HG03520 (cell line): ENCODE measurements at regions not wholly inside any gene's neighbourhood (a gene's known extent, or its start where the extent isn't known, plus 50 kb on each side); places are given as distances from the start of the nearest gene placed in this dataset.

Experiments used
- ATAC-seq: cut with Tn5 transposase; IDR thresholded peaks from one replicate; pipeline ENCODE4 v1.9.1; 2021; ENCODE audit warnings: mild to moderate bottlenecking, moderate library complexity; ENCODE audit not compliant: unreplicated experiment

DNA sequence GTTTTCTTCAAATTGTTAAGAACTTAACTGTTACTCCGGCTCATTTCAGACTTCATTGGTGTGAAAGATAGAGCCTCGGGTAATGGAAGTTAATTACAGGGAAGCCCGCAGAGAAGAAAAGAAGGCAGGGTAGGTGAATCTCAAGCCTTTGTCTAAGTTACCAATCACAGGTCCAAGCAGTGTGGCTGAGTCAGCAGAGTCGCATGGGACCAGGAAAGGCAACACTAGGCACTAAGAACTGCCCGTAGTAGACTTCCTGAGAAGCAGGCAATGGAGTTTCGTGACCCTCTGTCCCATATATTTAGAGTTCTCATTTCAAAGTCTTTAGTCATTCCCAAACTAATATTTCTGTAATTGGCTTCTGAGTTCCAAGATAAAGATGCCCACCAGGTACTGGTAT is 122.9 kb upstream of the STT3B start:
- ATAC-seq, result no peak

DNA sequence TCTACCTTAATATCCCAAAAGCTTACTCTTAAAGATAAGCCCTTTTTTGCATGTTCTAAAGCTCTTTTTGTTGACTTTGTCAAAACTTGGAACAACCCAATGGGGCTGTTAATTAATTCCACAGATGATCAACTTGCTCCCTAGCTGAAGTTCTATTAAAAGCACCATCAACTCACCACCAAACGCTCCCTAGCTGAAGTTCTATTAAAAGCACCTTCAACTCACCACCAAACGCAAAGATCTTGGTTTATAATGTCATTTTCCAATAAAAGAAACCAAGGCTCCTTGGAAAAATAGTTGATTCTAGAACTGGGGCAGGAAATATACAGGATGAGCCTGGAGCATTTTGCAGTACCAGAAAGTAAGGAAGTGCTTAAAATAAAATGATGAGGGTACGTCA is 122.3 kb upstream of the STT3B start:
- no peak for ATAC-seq

DNA sequence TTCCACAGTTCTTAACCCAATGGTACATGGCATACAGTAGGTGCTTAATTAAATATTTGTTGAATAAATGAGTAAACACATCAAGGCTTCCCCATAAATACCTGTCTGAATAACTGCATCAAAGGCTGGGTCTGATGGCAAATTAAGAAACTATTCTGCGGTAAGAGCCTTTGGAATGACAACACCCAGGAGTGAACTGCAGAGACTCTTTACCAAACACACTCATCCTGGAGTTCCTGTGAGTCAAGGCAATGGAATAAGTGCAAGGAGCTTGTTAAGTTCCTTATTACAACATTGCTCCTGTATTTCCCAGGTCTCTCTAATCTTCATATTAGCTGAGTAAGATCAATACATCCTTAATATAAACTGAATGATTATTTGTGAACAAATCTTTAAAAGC is 119.9 kb upstream of the STT3B start:
- no peak for ATAC-seq

DNA sequence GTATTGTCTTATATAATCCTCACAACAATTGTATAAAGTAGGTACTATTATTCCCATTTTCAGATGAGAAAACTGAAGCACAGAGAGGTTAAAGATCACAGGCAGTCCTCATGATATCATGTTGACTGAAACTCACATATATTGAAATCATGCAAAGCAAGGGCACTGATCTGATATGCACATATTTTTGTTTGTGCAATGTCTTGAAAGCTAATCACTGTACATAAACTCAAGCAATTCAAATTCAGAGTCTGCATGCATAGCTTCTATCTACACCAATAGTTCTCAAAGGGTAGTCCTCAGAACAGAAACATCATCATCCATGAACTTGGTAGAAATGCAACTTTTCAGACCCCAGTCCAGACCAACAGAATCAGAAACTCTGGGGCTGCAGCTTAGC is 119.2 kb upstream of the STT3B start:
- no peak for ATAC-seq

- ATAC-seq, result no peak
These were observed 115.7 kb upstream of the STT3B start for GRCh38 chr3:31416980-31417379.

- no peak for ATAC-seq
These were observed 115.2 kb upstream of the STT3B start for GRCh38 chr3:31417486-31417885.

- ATAC-seq, result no peak
These were observed 112.4 kb upstream of the STT3B start for GRCh38 chr3:31420311-31420710.

- ATAC-seq, result no peak
These were observed 111.2 kb upstream of the STT3B start for GRCh38 chr3:31421314-31422048.

GRCh38 chr3:31422237-31422636 is 110.5 kb upstream of the STT3B start:
- no peak for ATAC-seq

GRCh38 chr3:31423482-31423881 is 109.2 kb upstream of the STT3B start:
- ATAC-seq, result no peak

DNA sequence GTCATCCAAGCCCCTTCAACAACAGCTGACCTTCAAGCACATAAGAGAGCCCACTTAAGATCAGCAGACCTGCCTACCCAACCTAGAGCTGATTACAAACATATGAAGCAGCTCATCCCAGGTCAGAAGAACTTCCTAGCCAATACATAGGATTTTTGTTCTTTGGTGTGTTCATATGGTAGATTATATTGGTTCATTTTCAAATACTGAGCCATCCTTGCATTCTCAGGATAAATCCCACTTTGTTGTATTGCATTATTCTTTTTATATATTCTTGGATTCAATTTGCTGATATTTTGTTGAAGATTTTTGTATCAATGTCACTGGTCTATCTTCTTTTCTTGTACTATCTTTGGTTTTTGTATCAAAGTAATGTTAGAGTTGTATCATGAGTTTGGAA is 107.3 kb upstream of the STT3B start:
- ATAC-seq, result no peak

DNA sequence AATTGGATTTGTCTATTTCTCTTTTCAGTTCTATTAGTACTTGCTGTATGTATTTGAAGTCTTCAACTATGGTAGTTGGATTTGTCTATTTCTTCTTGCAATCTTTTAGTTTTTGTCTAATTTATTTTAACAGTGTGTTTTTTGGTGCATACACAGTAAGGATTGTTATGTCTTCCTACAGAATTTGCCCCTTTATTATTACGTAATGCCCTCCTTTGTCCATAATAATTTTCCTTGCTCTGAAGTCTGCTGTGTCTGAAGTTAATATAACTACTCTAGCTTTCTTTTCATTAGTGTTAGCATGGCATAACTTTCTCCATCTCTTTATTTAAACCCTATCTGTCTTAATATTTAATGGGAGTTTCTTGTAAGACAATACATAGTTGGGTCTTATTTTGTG is 105.1 kb upstream of the STT3B start:
- no peak for ATAC-seq

DNA sequence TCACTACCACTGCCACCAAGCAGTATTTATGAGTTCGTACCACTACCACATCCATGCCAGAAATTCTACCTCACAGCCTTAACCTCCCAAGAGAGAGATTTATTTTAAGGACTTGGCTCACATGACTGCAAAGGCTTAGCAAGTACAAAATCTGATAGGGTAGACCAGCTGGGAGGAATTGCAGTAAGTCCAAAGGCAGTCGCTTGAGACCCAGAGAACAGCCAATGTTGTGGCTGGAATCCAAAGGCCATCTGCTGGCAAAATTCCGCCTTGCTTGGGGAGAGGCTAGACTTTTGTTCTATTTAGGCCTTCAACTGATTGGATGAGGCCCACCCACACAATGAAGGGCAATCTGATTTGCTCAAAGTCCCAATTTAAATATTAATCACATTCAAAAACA is 101.4 kb upstream of the STT3B start:
- no peak for ATAC-seq

DNA sequence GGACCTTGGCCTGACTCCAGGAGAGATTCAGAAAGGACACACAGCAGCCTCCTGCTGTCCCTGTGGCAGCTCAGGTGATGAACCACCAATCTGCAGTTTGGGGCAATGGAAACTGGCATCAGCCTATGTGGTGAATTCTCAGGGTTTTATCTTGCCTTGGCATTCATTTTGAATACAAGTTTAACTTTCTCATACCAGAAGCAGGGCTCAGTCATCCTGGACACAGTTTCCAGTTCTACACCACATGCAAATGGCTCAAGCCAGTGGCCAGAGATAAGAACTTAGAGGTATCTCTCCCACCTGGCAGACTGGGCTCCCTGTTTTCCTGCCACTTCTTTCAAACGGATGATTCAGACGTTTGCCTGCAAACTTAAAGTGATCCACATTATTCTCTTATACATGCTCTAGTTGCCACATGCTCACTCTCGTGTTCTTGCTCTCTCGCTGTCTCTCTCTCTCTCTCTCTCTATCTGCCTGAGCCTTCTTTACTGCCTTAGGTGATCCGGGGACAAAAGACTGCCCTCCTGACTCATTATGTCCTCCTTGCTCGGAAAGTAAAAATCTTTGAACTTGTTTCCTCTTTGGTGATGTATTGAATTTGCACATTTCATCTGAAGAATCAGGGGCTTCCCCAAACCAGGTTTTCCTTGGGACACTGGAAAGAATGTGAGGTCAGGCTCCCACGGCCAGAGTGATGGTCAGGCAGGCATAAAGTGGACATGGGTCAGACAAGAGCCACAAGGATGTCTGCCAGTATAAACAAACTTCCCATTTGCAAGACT is 99.6 kb upstream of the STT3B start:
- ATAC-seq, result no peak

GRCh38 chr3:31433679-31433992 is 99.1 kb upstream of the STT3B start:
- ATAC-seq, result no peak

GRCh38 chr3:31434819-31435218 is 97.9 kb upstream of the STT3B start:
- ATAC-seq, result no peak

DNA sequence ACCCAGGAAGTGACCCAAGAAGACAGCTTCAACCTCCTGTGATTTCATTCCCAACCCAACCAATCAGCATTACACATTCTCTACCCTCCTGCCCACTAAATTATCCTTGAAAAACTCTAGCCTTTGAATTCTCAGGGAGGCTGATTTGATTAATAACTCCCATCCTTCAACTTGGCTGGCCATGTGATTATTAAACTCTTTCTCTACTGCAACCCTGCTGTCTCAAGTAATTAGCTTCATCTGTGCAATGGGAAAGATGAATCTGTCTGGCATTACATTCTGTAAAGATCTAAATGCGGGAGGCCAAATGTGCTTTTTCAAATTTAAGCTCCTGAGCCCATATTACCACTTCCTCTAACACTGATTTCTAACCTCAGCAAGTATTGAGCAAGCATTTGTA is 95.9 kb upstream of the STT3B start:
- no peak for ATAC-seq

GRCh38 chr3:31438742-31439141 is 94.0 kb upstream of the STT3B start:
- ATAC-seq, result no peak

GRCh38 chr3:31439890-31440750 is 92.6 kb upstream of the STT3B start:
- ATAC-seq, result no peak

GRCh38 chr3:31440878-31441277 is 91.8 kb upstream of the STT3B start:
- no peak for ATAC-seq

DNA sequence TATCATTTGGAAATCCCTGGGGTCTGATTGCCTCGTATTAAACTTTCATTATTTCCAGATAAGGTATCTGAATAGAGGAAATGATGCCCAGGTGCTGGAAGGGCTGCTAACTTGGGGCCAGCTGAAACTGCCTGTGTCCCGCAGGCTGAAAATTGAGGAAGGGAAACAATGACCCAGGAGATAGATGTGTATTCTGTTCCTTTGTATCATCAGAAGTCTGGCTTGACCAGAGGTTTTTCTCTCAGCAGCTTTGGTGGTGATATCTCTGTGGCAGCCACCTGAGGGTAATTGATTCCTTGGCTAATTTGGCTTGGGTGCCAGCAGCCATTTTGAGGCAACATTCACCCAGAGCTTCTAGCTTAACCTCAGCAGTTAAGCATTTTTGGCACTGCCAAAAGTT is 90.0 kb upstream of the STT3B start:
- no peak for ATAC-seq
